ENCODE measurements at regions not wholly inside any gene's neighbourhood (a gene's known extent, or its start where the extent isn't known, plus 50 kb on each side); places are given as distances from the start of the nearest gene placed in this dataset.

DNA sequence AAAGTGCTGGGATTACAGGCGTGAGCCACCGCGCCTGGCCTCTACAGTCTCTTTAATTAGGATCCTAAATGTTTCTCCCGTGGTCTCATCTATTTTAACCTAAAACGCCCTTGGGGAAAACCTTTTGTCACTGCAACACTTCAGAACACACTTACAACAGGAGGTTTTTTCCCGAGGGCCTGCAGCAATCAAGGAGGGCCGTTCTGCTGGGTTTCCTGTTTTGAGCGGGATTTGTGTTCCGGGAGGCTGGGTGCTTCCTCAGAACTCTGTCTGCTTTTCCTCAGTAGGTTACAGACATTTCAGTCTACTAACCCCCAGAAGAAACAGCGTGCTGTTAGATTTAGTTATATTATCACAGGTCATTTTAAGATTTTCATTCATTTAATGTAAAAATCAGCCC, 65.4 kb upstream of the IRX4 start:
- H3K4me2 ChIP-seq (ENCODE audit: insufficient read depth in 1 of 2, low read depth in 2 of 2, low read length in 2 of 2): no peak overlapping the region
- ChIA-PET CTCF (ENCODE audit: partially characterized antibody) (interaction anchor here (1.0 kb wide), 1 partner anchor 276 kb away, joined by 3 read pairs; no protein-coding TSS in a partner anchor), POLR2A (ENCODE audit: partially characterized antibody) (no interaction called here)
- no peak overlapping the region for H3K23ac ChIP-seq (ENCODE audit: insufficient read length)
- H3K79me2 ChIP-seq (ENCODE audit: control insufficient read depth in 1 of 2, insufficient read depth in 2 of 2, low read length in 2 of 2): no peaks in the 10 kb centered on the region
- H3K4ac ChIP-seq (replicated peaks; ENCODE audit: insufficient read length, low read depth, low read length): no peak overlapping the region
- no peak overlapping the region for H2BK20ac ChIP-seq (ENCODE audit: low read length)
- H3K27ac ChIP-seq (ENCODE audit: low read depth, low read length): no peak overlapping the region
- H3K56ac ChIP-seq (replicated peaks; ENCODE audit: insufficient read length, low read depth, low read length): no peak overlapping the region
- no peak overlapping the region for H3K18ac ChIP-seq (ENCODE audit: extremely low read depth, low read length)
- DNase-seq (ENCODE audit: low read depth in 1 of 2, low spot score in 2 of 2) (no peak), FAIRE-seq (no peak)
- H3K9me3 ChIP-seq (ENCODE audit: insufficient read depth in 2 of 2, low read depth in 1 of 2, low read length in 1 of 2): no peaks in the 10 kb centered on the region
- no peak overlapping the region for H4K91ac ChIP-seq (replicated peaks; ENCODE audit: insufficient read length, low read length)
- H3K27me3 ChIP-seq (replicated peaks in 1 of 4; ENCODE audit: control insufficient read depth in 3 of 4, extremely low read depth in 1 of 4, insufficient read depth in 3 of 4, low read length in 3 of 4): peaks cover 0 to 4% (median 1%) of the 10 kb centered on the region in 4 experiments; a peak in 3 of 7 replicates
- H4K5ac ChIP-seq (ENCODE audit: insufficient read length, low read depth, low read length): no peak overlapping the region
- WGBS, 2 experiments (ENCODE audit: extremely low coverage in 1 of 2, insufficient coverage in 1 of 2, insufficient read length in 1 of 2, insufficient replicate concordance in 2 of 2, low coverage in 1 of 2, low lambda C conversion rate in 2 of 2, missing lambda C conversion rate in 1 of 2): 86% methylated on average over 10 of the region's 10 CpGs; no CpG with 5 or more reads in 1 of the 2 experiments
- no peak overlapping the region for H2BK12ac ChIP-seq (ENCODE audit: low read depth, low read length)
- no peak overlapping the region for H2AFZ ChIP-seq (ENCODE audit: low read length)
- no peak overlapping the region for H2BK5ac ChIP-seq (ENCODE audit: low read depth, low read length)
- H3K14ac ChIP-seq (ENCODE audit: insufficient read length): no peak overlapping the region
- H3K36me3 ChIP-seq (ENCODE audit: control insufficient read depth in 2 of 4, insufficient read depth in 4 of 4, low read length in 3 of 4): no peaks in the 10 kb centered on the region
- H4K8ac ChIP-seq (ENCODE audit: extremely low read depth, insufficient read depth, low read length): no peak overlapping the region
- no peak overlapping the region for H2AK5ac ChIP-seq (ENCODE audit: low read depth, low read length)
- H3K79me1 ChIP-seq (ENCODE audit: low read depth, low read length): no peaks in the 10 kb centered on the region
- H2BK15ac ChIP-seq (ENCODE audit: low read length): no peak overlapping the region
- no peaks in the 10 kb centered on the region for H4K20me1 ChIP-seq (replicated peaks in 1 of 2; ENCODE audit: control insufficient read depth in 1 of 2, insufficient read depth in 2 of 2, low read length in 2 of 2)
- H3K4me1 ChIP-seq (replicated peaks in 1 of 4; ENCODE audit: control insufficient read depth in 3 of 4, insufficient read depth in 4 of 4, low read length in 3 of 4): peaks cover 0 to 16% (median 11%) of the 10 kb centered on the region in 4 experiments; a peak in 6 of 7 replicates
- H3K4me3 ChIP-seq (ENCODE audit: extremely low read depth in 1 of 4, insufficient read depth in 2 of 4, low read depth in 3 of 4, low read length in 4 of 4): no peak overlapping the region
- H2BK120ac ChIP-seq (replicated peaks; ENCODE audit: low read depth, low read length): no peak overlapping the region
- 0 out of 2 replicates have a peak, but pooled peaks cover 2% of the 10 kb centered on the region for H3K23me2 ChIP-seq (ENCODE audit: low read depth, low read length)
- H3K9ac ChIP-seq (replicated peaks in 1 of 4; ENCODE audit: extremely low read depth in 1 of 4, low read depth in 3 of 4, low read length in 3 of 4): no peak overlapping the region
- TF ChIP-seq USF2 (IDR thresholded peaks at IDR 0.05; ENCODE audit: low read length) (no peak), TCF12 (IDR thresholded peaks at IDR 0.05; ENCODE audit: low read depth, low read length) (no peak), YY1 (IDR thresholded peaks at IDR 0.05; ENCODE audit: low read depth, low read length) (no peak), GTF2F1 (IDR thresholded peaks at IDR 0.05; ENCODE audit: borderline replicate concordance, low read depth, low read length) (no peak), KDM1A (IDR thresholded peaks at IDR 0.05; ENCODE audit: borderline replicate concordance, low read length) (no peak), PHF8 (conservative IDR thresholded peaks at IDR 0.05; ENCODE audit: low read depth, low read length) (no peak), RFX5 (IDR thresholded peaks at IDR 0.05; ENCODE audit: borderline replicate concordance, low read depth, low read length) (no peak), TEAD4 (IDR thresholded peaks at IDR 0.05; ENCODE audit: low read depth, low read length) (no peak), HDAC2 (IDR thresholded peaks at IDR 0.05; ENCODE audit: borderline replicate concordance in 1 of 2, low read depth in 2 of 2, low read length in 2 of 2) (no peak), CEBPB (IDR thresholded peaks at IDR 0.05; ENCODE audit: low read depth, low read length) (no peak), SRF (IDR thresholded peaks at IDR 0.05; ENCODE audit: low read depth, low read length) (no peak), GABPA (IDR thresholded peaks at IDR 0.05; ENCODE audit: borderline replicate concordance, insufficient read depth, low read length) (no peak)
- TF ChIP-seq, protein P1, sequence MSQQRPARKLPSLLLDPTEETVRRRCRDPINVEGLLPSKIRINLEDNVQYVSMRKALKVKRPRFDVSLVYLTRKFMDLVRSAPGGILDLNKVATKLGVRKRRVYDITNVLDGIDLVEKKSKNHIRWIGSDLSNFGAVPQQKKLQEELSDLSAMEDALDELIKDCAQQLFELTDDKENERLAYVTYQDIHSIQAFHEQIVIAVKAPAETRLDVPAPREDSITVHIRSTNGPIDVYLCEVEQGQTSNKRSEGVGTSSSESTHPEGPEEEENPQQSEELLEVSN (IDR thresholded peaks at IDR 0.05): no peak

Measured in H1 (cell line).